H1 (cell line): ENCODE measurements at regions not wholly inside any gene's neighbourhood (a gene's known extent, or its start where the extent isn't known, plus 50 kb on each side); places are given as distances from the start of the nearest gene placed in this dataset.

Source experiments
- CTCF ChIA-PET: fragments of 300-600 bp; sonication (Branson Sonifier 250); formaldehyde crosslinking; loops from one replicate; lab custom pipeline; 2021; ENCODE audit not compliant: partially characterized antibody; lab: Charles Lee
- POLR2A ChIA-PET: fragments of 300-600 bp; sonication (Branson Sonifier 250); formaldehyde crosslinking; loops from one replicate; lab custom pipeline; 2021; ENCODE audit warnings: inconsistent platforms; ENCODE audit not compliant: partially characterized antibody; lab: Charles Lee
- DNase-seq, 2 experiments: peaks; one replicate each; pipeline versions ENCODE4 v3.0.0 to v3.0.0-alpha.2; 2010 to 2022; ENCODE audit warnings: low spot score in 2 of 2, low read depth in 1 of 2, mixed read lengths in 1 of 2
- FAIRE-seq: peaks from 2 replicates; lab custom pipeline; 2011; peaks lifted over from hg19 to GRCh38; lab: Jason Lieb, UNC
- H2AFZ ChIP-seq: 2 replicates; pipeline ENCODE4 v1.8.1; 2012; ENCODE audit warnings: low read length, inconsistent platforms
- H2AK5ac ChIP-seq: 2 replicates; pipeline ENCODE4 v1.6.1; 2013; ENCODE audit warnings: low read depth, low read length
- H2BK120ac ChIP-seq: replicated peaks from 2 replicates; pipeline ENCODE3; 2013; ENCODE audit warnings: low read depth, low read length, inconsistent platforms
- H2BK12ac ChIP-seq: 2 replicates; pipeline ENCODE4 v1.6.1; 2013; ENCODE audit warnings: low read depth, low read length
- H2BK15ac ChIP-seq: 2 replicates; pipeline ENCODE4 v1.6.1; 2013; ENCODE audit warnings: low read length
- H2BK20ac ChIP-seq: 2 replicates; pipeline ENCODE4 v1.6.1; 2013; ENCODE audit warnings: low read length
- H2BK5ac ChIP-seq: 2 replicates; pipeline ENCODE4 v1.6.1; 2013; ENCODE audit warnings: low read depth, low read length
- H3K14ac ChIP-seq: 2 replicates; pipeline ENCODE4 v1.6.1; 2013; ENCODE audit warnings: inconsistent platforms; ENCODE audit not compliant: insufficient read length
- H3K18ac ChIP-seq: 2 replicates; pipeline ENCODE4 v1.6.1; 2013; ENCODE audit warnings: low read length; ENCODE audit errors: extremely low read depth
- H3K23ac ChIP-seq: 2 replicates; pipeline ENCODE4 v1.6.1; 2013; ENCODE audit warnings: inconsistent platforms; ENCODE audit not compliant: insufficient read length
- H3K23me2 ChIP-seq: 2 replicates; pipeline ENCODE4 v1.6.1; 2013; ENCODE audit warnings: low read depth, low read length
- H3K27ac ChIP-seq: 2 replicates; pipeline ENCODE4 v1.6.1; 2011; ENCODE audit warnings: low read depth, low read length, inconsistent platforms
- H3K27me3 ChIP-seq, 4 experiments: replicated peaks in 1 of 4; 1 replicate in 1 of 4; 2 replicates in 3 of 4; pipeline versions ENCODE4 v1.6.1 to v1.8.1; 2011 to 2013; ENCODE audit warnings: low read length in 3 of 4, mild to moderate bottlenecking in 3 of 4, inconsistent platforms in 2 of 4, mixed read lengths in 2 of 4, moderate library complexity in 1 of 4; ENCODE audit not compliant: control insufficient read depth in 3 of 4, insufficient read depth in 3 of 4; ENCODE audit errors: extremely low read depth in 1 of 4
- H3K36me3 ChIP-seq, 4 experiments: 2 replicates each; pipeline versions ENCODE4 v1.6.1 to v1.8.1; 2011 to 2013; ENCODE audit warnings: mild to moderate bottlenecking in 4 of 4, low read length in 3 of 4, moderate library complexity in 2 of 4, control low read depth in 1 of 4, inconsistent platforms in 1 of 4; ENCODE audit not compliant: insufficient read depth in 4 of 4, control insufficient read depth in 2 of 4
- H3K4ac ChIP-seq: replicated peaks from 2 replicates; pipeline ENCODE3; 2013; ENCODE audit warnings: low read length, low read depth, mixed read lengths, inconsistent platforms; ENCODE audit not compliant: insufficient read length
- H3K4me1 ChIP-seq, 4 experiments: replicated peaks in 1 of 4; 1 replicate in 1 of 4; 2 replicates in 3 of 4; pipeline versions ENCODE4 v1.6.1 to v1.8.1; 2011 to 2013; ENCODE audit warnings: low read length in 3 of 4, inconsistent platforms in 2 of 4, mixed read lengths in 1 of 4; ENCODE audit not compliant: insufficient read depth in 4 of 4, control insufficient read depth in 3 of 4
- H3K4me2 ChIP-seq, 2 experiments: 2 replicates each; pipeline versions ENCODE4 v1.6.1 to v1.8.1; 2011 to 2013; ENCODE audit warnings: low read depth in 2 of 2, low read length in 2 of 2, control low read depth in 1 of 2, inconsistent platforms in 1 of 2, mild to moderate bottlenecking in 1 of 2; ENCODE audit not compliant: insufficient read depth in 1 of 2
- H3K4me3 ChIP-seq, 4 experiments: fragments of 200-600, 300-600 bp in 1 of 4; sonication (generic), shearing (Covaris generic), sonication (Bioruptor Twin) in 1 of 4; 2 replicates each; pipeline versions ENCODE4 v1.5.1 to v1.8.1; 2011 to 2016; ENCODE audit warnings: low read length in 4 of 4, low read depth in 3 of 4, control low read depth in 2 of 4, inconsistent platforms in 2 of 4, mild to moderate bottlenecking in 2 of 4, mixed read lengths in 1 of 4, moderate library complexity in 1 of 4; ENCODE audit not compliant: insufficient read depth in 2 of 4; ENCODE audit errors: extremely low read depth in 1 of 4
- H3K56ac ChIP-seq: replicated peaks from 2 replicates; pipeline ENCODE3; 2013; ENCODE audit warnings: low read depth, mild to moderate bottlenecking, mixed read lengths, low read length, inconsistent platforms; ENCODE audit not compliant: insufficient read length
- H3K79me1 ChIP-seq: 2 replicates; pipeline ENCODE4 v1.6.1; 2013; ENCODE audit warnings: low read depth, low read length, control low read depth
- H3K79me2 ChIP-seq, 2 experiments: 2 replicates each; pipeline versions ENCODE4 v1.6.1 to v1.8.1; 2012 to 2013; ENCODE audit warnings: low read length in 2 of 2, mild to moderate bottlenecking in 2 of 2, inconsistent platforms in 1 of 2; ENCODE audit not compliant: insufficient read depth in 2 of 2, control insufficient read depth in 1 of 2
- H3K9ac ChIP-seq, 4 experiments: replicated peaks in 1 of 4; 1 replicate in 1 of 4; 2 replicates in 3 of 4; pipeline versions ENCODE4 v1.6.1 to v1.8.1; 2011 to 2013; ENCODE audit warnings: low read depth in 3 of 4, low read length in 3 of 4, control low read depth in 2 of 4, mild to moderate bottlenecking in 2 of 4, moderate library complexity in 2 of 4, inconsistent platforms in 1 of 4; ENCODE audit errors: extremely low read depth in 1 of 4
- H3K9me3 ChIP-seq, 2 experiments: 2 replicates each; pipeline versions ENCODE4 v1.6.1 to v1.8.1; 2012 to 2013; ENCODE audit warnings: mild to moderate bottlenecking in 2 of 2, moderate library complexity in 2 of 2, control low read depth in 1 of 2, inconsistent platforms in 1 of 2, low read depth in 1 of 2, low read length in 1 of 2, mixed read lengths in 1 of 2; ENCODE audit not compliant: insufficient read depth in 2 of 2
- H4K20me1 ChIP-seq, 2 experiments: replicated peaks in 1 of 2; 2 replicates each; pipeline versions ENCODE3 to v1.8.1; 2011 to 2013; ENCODE audit warnings: inconsistent platforms in 2 of 2, low read length in 2 of 2, mild to moderate bottlenecking in 1 of 2; ENCODE audit not compliant: insufficient read depth in 2 of 2, control insufficient read depth in 1 of 2
- H4K5ac ChIP-seq: 2 replicates; pipeline ENCODE4 v1.6.1; 2013; ENCODE audit warnings: low read length, low read depth, mixed read lengths, inconsistent platforms; ENCODE audit not compliant: insufficient read length
- H4K8ac ChIP-seq: 2 replicates; pipeline ENCODE4 v1.8.0; 2013; ENCODE audit warnings: mild to moderate bottlenecking, moderate library complexity, low read length, inconsistent platforms; ENCODE audit not compliant: insufficient read depth; ENCODE audit errors: extremely low read depth
- H4K91ac ChIP-seq: replicated peaks from 2 replicates; pipeline ENCODE3; 2013; ENCODE audit warnings: low read length, mixed read lengths, inconsistent platforms; ENCODE audit not compliant: insufficient read length
- CEBPB ChIP-seq: IDR thresholded peaks from 2 replicates; pipeline ENCODE4 v1.6.1; 2012; ENCODE audit warnings: low read depth, low read length
- CTBP2 ChIP-seq: IDR thresholded peaks from 2 replicates; pipeline ENCODE4 v1.7.0; 2011; ENCODE audit warnings: borderline replicate concordance, mild to moderate bottlenecking, moderate library complexity, mixed read lengths, low read length; ENCODE audit not compliant: insufficient read depth, insufficient read length
- GABPA ChIP-seq: IDR thresholded peaks from 2 replicates; pipeline ENCODE4 v1.6.1; 2011; ENCODE audit warnings: mild to moderate bottlenecking, low read length, moderate library complexity, borderline replicate concordance; ENCODE audit not compliant: insufficient read depth
- JUN ChIP-seq: IDR thresholded peaks from 2 replicates; pipeline ENCODE4 v1.6.1; 2011; ENCODE audit warnings: low read depth, mild to moderate bottlenecking, improper control_type of control experiment, low read length
- POLR2A ChIP-seq, 2 experiments: IDR thresholded peaks; 1 replicate in 1 of 2; 2 replicates in 1 of 2; pipeline ENCODE4 v1.6.1; 2011; ENCODE audit warnings: low read depth in 2 of 2, low read length in 2 of 2, mild to moderate bottlenecking in 2 of 2; ENCODE audit errors: control extremely low read depth in 1 of 2
- RBBP5 ChIP-seq: IDR thresholded peaks from 2 replicates; pipeline ENCODE4 v1.7.1; 2012; ENCODE audit warnings: low read depth, mild to moderate bottlenecking, inconsistent platforms, low read length, moderate library complexity, borderline replicate concordance
- SP4 ChIP-seq: IDR thresholded peaks from 2 replicates; pipeline ENCODE4 v1.6.1; 2012; ENCODE audit warnings: low read length, inconsistent platforms
- WGBS, 2 experiments: shearing (Covaris generic) in 1 of 2; methylation state at CpG; one replicate each; pipeline versions ENCODE4 v1.1.6 to v1.1.7; 2013 to 2015; ENCODE audit warnings: low lambda C conversion rate in 2 of 2, mixed read lengths in 2 of 2, inconsistent platforms in 1 of 2, low coverage in 1 of 2, missing lambda C conversion rate in 1 of 2; ENCODE audit not compliant: insufficient replicate concordance in 2 of 2, insufficient coverage in 1 of 2, insufficient read length in 1 of 2; ENCODE audit errors: extremely low coverage in 1 of 2, missing lambda C conversion rate in 1 of 2; 5-methylcytosine and 5-hydroxymethylcytosine counted together

DNA sequence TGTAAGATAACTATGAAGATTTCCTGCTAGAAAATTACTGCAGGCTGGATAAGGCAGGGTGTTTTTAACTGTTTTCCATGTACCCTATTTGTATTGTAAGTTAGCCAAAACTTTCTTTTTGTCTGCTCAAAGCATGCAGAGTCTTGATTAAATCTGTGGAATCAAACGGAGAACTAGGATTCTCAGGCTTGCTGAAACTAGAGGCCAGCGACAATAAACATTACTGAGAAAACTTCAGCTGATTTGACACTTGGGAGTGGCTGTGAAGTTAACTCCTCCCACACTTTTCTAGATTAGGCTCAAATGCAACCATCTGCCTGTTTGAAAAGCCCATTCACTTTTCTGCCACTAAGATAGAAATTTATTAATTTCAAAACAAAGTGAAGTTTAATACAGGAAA lies 153.2 kb upstream of the FRMD4B start:
- FAIRE-seq: no peak
- WGBS, 2 experiments: 93% methylated on average over 2 of the region's 2 CpGs; no CpG with 5 or more reads in 1 of the 2 experiments
- Histone ChIP-seq H3K23ac (no peak overlapping the region), H3K27ac (no peak overlapping the region), H3K18ac (no peak overlapping the region), H3K27me3 (peaks cover 0 to 29% (median 14%) of the 10 kb centered on the region in 4 experiments; a peak in 6 of 7 replicates), H3K23me2 (peaks cover 11% of the 10 kb centered on the region), H2AFZ (no peak overlapping the region), H3K4me1 (peaks cover 0 to 8% (median 3%) of the 10 kb centered on the region in 4 experiments; a peak in 3 of 7 replicates), H2AK5ac (no peak overlapping the region), H2BK15ac (no peak overlapping the region), H3K79me2 (0 out of 4 replicates have a peak, but pooled peaks cover 0 to 4% of the 10 kb centered on the region in 2 experiments), H3K9me3 (no peaks in the 10 kb centered on the region), H3K14ac (no peak overlapping the region), H4K91ac (no peak overlapping the region), H3K9ac (no peak overlapping the region), H3K4me2 (no peak overlapping the region), H2BK20ac (no peak overlapping the region), H3K36me3 (no peaks in the 10 kb centered on the region), H2BK5ac (no peak overlapping the region), H3K4ac (no peak overlapping the region), H4K5ac (no peak overlapping the region), H3K4me3 (no peak overlapping the region), H2BK120ac (no peak overlapping the region), H4K20me1 (peaks cover 0 to 3% of the 10 kb centered on the region in 2 experiments), H3K56ac (no peak overlapping the region), H2BK12ac (no peak overlapping the region), H4K8ac (no peak overlapping the region), H3K79me1 (no peaks in the 10 kb centered on the region)
- DNase-seq: no peak
- ChIA-PET POLR2A (no interaction called here), CTCF (interaction anchor here (0.6 kb wide), 1 partner anchor 10 kb away, joined by 3 read pairs; no protein-coding TSS in a partner anchor)
- TF ChIP-seq CTBP2 (no peak), RBBP5 (no peak), POLR2A (IDR thresholded peaks at IDR 0.05; ENCODE audit: control extremely low read depth in 1 of 2, low read depth in 2 of 2, low read length in 2 of 2) (no peak), SP4 (no peak), GABPA (no peak), JUN (no peak), CEBPB (no peak)
